Vagina (tissue), 2 donors: ENCODE measurements at regions not wholly inside any gene's neighbourhood (a gene's known extent, or its start where the extent isn't known, plus 50 kb on each side); places are given as distances from the start of the nearest gene placed in this dataset.

Source experiments
- POLR2A ChIP-seq, 2 donors: fragments of 450-650 bp; IDR thresholded peaks; one replicate each; pipeline ENCODE4 v1.6.1; 2017; ENCODE audit warnings: antibody characterized with exemption in 2 of 2, mild to moderate bottlenecking in 2 of 2, moderate library complexity in 2 of 2
- POLR2AphosphoS5 ChIP-seq, 2 donors: sonication (generic); formaldehyde crosslinking; IDR thresholded peaks; one replicate each; pipeline ENCODE4 v1.9.0; 2017; ENCODE audit warnings: antibody characterized with exemption in 2 of 2, mild to moderate bottlenecking in 2 of 2, low read depth in 1 of 2; ENCODE audit not compliant: insufficient read depth in 1 of 2

GRCh38 chr16:25488435-25488834, 203.3 kb upstream of the HS3ST4 start:
- no peak for TF ChIP-seq POLR2A (IDR thresholded peaks at IDR 0.05)
- no peak for TF ChIP-seq POLR2AphosphoS5 (IDR thresholded peaks at IDR 0.05; ENCODE audit: insufficient read depth in 1 of 2, low read depth in 1 of 2)
